Ascending aorta (tissue), 2 donors: ENCODE measurements at regions not wholly inside any gene's neighbourhood (a gene's known extent, or its start where the extent isn't known, plus 50 kb on each side); places are given as distances from the start of the nearest gene placed in this dataset.

Experiments
- DNase-seq, 2 donors: peaks; one replicate each; pipeline ENCODE4 v3.0.0-alpha.2; 2019; ENCODE audit warnings: low spot score in 2 of 2
- H3K27ac ChIP-seq, 2 donors: fragments of 200-600 bp; sonication (generic); one replicate each; pipeline ENCODE4 v1.5.1; 2016 to 2017; ENCODE audit warnings: mild to moderate bottlenecking in 1 of 2
- H3K27me3 ChIP-seq: fragments of 200-600 bp; sonication (generic); one replicate; pipeline ENCODE4 v1.5.1; 2017
- H3K36me3 ChIP-seq, 2 donors: fragments of 200-600 bp; sonication (generic); one replicate each; pipeline ENCODE4 v1.5.1; 2016
- H3K4me1 ChIP-seq, 2 donors: fragments of 200-600 bp; sonication (generic); one replicate each; pipeline ENCODE4 v1.5.1; 2016 to 2017; ENCODE audit warnings: mild to moderate bottlenecking in 1 of 2
- H3K4me3 ChIP-seq, 2 donors: fragments of 200-600 bp; sonication (generic); one replicate each; pipeline ENCODE4 v1.5.1; 2016 to 2017; ENCODE audit warnings: mild to moderate bottlenecking in 1 of 2
- H3K9me3 ChIP-seq, 2 donors: fragments of 200-600 bp; sonication (generic); one replicate each; pipeline ENCODE4 v1.5.1; 2016
- intact Hi-C: fragments of 100-400 bp; cut with DNase I; formaldehyde crosslinking; loops from one replicate; pipeline ENCODE4 v1.15.1; 2023
- TF ChIP-seq, protein P1 (sequence below), 3 experiments: fragments of 200-600 bp in 2 of 3; fragments of 450-650 bp in 1 of 3; sonication (generic) in 2 of 3; IDR thresholded peaks; one replicate each; pipeline ENCODE4 v1.5.1; 2016 to 2019; ENCODE audit warnings: antibody characterized with exemption in 3 of 3, mild to moderate bottlenecking in 1 of 3, moderate library complexity in 1 of 3

GRCh38 chr20:37636212-37636975 lies 57.4 kb upstream of the CTNNBL1 start:
- no peak for DNase-seq
- no peak overlapping the region for H3K4me3 ChIP-seq

DNA sequence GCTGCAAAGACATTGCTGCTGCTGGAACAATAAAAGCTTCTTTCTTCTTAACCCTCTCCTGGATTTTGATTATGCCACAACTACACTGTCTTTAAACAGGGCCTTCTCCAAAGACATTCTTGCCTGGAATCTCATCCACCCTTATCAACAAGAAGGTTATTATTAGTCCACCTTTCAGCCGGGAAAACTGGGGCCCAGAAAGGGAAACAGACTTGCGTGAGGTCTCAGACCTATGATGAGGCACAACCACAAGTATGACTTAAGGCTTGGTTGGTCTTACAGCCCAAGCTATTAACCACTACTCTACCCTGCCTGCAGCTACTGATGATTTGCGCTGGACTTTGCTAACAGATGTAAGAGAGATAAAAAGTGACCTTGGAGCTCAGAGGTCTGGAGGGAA lies 62.8 kb upstream of the CTNNBL1 start:
- H3K27ac ChIP-seq, result no peak overlapping the region
- no peak overlapping the region for H3K4me3 ChIP-seq
- H3K4me1 ChIP-seq, result no peaks in the 10 kb centered on the region
- H3K36me3 ChIP-seq, result no peaks in the 10 kb centered on the region
- TF ChIP-seq, protein P1, sequence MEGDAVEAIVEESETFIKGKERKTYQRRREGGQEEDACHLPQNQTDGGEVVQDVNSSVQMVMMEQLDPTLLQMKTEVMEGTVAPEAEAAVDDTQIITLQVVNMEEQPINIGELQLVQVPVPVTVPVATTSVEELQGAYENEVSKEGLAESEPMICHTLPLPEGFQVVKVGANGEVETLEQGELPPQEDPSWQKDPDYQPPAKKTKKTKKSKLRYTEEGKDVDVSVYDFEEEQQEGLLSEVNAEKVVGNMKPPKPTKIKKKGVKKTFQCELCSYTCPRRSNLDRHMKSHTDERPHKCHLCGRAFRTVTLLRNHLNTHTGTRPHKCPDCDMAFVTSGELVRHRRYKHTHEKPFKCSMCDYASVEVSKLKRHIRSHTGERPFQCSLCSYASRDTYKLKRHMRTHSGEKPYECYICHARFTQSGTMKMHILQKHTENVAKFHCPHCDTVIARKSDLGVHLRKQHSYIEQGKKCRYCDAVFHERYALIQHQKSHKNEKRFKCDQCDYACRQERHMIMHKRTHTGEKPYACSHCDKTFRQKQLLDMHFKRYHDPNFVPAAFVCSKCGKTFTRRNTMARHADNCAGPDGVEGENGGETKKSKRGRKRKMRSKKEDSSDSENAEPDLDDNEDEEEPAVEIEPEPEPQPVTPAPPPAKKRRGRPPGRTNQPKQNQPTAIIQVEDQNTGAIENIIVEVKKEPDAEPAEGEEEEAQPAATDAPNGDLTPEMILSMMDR (IDR thresholded peaks at IDR 0.05), result no peak
- intact Hi-C loops, result no loop called here
- no peak for DNase-seq
- no peaks in the 10 kb centered on the region for H3K27me3 ChIP-seq
- H3K9me3 ChIP-seq, result peaks cover 0 to 11% of the 10 kb centered on the region in 2 donors

More at GRCh38 chr20:37636212-37636975, 57.4 kb upstream of the CTNNBL1 start:
- TF ChIP-seq, protein P1 (IDR thresholded peaks at IDR 0.05), result no peak
- Histone ChIP-seq H3K4me1 (no peaks in the 10 kb centered on the region), H3K9me3 (peaks cover 0 to 11% of the 10 kb centered on the region in 2 donors), H3K27me3 (no peaks in the 10 kb centered on the region), H3K36me3 (no peaks in the 10 kb centered on the region), H3K27ac (no peak overlapping the region)
- intact Hi-C loops, result no loop called here

GRCh38 chr20:37630166-37630565 lies 63.7 kb upstream of the CTNNBL1 start:
- DNase-seq, result no peak
- TF ChIP-seq, protein P1 (IDR thresholded peaks at IDR 0.05), result no peak
- no peak overlapping the region for H3K27ac ChIP-seq
- no peaks in the 10 kb centered on the region for H3K4me1 ChIP-seq
- no peak overlapping the region for H3K4me3 ChIP-seq
- no peaks in the 10 kb centered on the region for H3K27me3 ChIP-seq
- intact Hi-C loops, result no loop called here
- no peaks in the 10 kb centered on the region for H3K36me3 ChIP-seq
- H3K9me3 ChIP-seq, result peaks cover 0 to 3% of the 10 kb centered on the region in 2 donors

DNA sequence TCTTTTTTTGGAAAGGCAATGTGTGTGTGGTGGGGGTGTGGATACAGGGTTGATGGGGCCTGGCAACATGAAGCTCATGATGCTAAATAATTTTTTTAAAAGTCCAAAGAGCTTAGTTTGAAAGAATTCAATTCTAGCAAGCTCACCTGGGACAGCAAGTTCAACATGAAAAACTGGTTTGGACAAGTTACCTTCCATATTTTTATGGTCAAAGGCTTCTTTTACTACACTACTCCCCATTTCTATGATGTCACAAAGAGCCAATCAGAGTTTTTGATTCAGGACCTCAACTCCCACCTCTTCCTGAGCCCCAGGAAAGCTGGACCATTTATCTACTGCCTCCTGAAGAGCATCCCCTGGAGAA lies 66.1 kb upstream of the CTNNBL1 start:
- Histone ChIP-seq H3K36me3 (no peaks in the 10 kb centered on the region), H3K27me3 (no peaks in the 10 kb centered on the region), H3K4me1 (no peaks in the 10 kb centered on the region), H3K27ac (no peak overlapping the region), H3K4me3 (no peak overlapping the region), H3K9me3 (no peaks in the 10 kb centered on the region)
- no peak for DNase-seq
- TF ChIP-seq, protein P1 (IDR thresholded peaks at IDR 0.05), result no peak
- intact Hi-C loops, result no loop called here

- intact Hi-C loops, result no loop called here
- H3K27me3 ChIP-seq, result no peaks in the 10 kb centered on the region
- no peak overlapping the region for H3K27ac ChIP-seq
- no peaks in the 10 kb centered on the region for H3K4me1 ChIP-seq
- H3K4me3 ChIP-seq, result no peak overlapping the region
- DNase-seq, result no peak
- H3K9me3 ChIP-seq, result no peaks in the 10 kb centered on the region
- TF ChIP-seq, protein P1 (IDR thresholded peaks at IDR 0.05), result no peak
- no peaks in the 10 kb centered on the region for H3K36me3 ChIP-seq
Observed at GRCh38 chr20:37627060-37627766, 66.6 kb upstream of the CTNNBL1 start.
